GM18520 (cell line): ENCODE measurements at regions not wholly inside any gene's neighbourhood (a gene's known extent, or its start where the extent isn't known, plus 50 kb on each side); places are given as distances from the start of the nearest gene placed in this dataset.

Source experiments
- ATAC-seq: cut with Tn5 transposase; IDR thresholded peaks from one replicate; pipeline ENCODE4 v1.9.1; 2021; ENCODE audit not compliant: unreplicated experiment

- ATAC-seq, result no peak
Observed at GRCh38 chr18:45560870-45561269, 54.4 kb upstream of the SLC14A2 start.

GRCh38 chr18:45562567-45563479 lies 52.5 kb upstream of the SLC14A2 start:
- no peak for ATAC-seq

- no peak for ATAC-seq
Observed at GRCh38 chr18:45565280-45565970, 49.9 kb upstream of the SLC14A2 start.
